ENCODE measurements at regions not wholly inside any gene's neighbourhood (a gene's known extent, or its start where the extent isn't known, plus 50 kb on each side); places are given as distances from the start of the nearest gene placed in this dataset.

DNA sequence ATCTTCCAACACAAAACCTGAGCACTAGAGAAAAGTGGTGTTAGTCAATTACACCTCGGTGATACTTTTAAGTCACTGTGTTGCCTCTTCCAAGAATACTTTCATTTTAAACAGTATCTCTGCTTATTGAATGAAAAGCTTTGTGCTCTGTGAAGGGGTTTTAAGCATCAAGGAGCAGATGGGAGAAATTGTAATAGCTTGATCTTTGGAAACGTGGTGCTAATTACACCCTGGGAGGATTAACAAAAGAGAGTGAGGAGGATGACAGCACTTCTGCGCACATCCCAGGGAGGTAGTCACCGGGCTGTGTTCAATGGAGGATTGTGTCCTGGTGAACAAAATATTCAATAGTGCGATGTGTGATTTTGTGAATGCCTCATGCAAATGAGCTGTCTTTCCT is 477.4 kb upstream of the ADAMTS16 start:
- no peak for TF ChIP-seq POLR2AphosphoS5 (IDR thresholded peaks at IDR 0.05; ENCODE audit: insufficient read depth in 1 of 2, low read depth in 1 of 2)
- TF ChIP-seq, protein P1, sequence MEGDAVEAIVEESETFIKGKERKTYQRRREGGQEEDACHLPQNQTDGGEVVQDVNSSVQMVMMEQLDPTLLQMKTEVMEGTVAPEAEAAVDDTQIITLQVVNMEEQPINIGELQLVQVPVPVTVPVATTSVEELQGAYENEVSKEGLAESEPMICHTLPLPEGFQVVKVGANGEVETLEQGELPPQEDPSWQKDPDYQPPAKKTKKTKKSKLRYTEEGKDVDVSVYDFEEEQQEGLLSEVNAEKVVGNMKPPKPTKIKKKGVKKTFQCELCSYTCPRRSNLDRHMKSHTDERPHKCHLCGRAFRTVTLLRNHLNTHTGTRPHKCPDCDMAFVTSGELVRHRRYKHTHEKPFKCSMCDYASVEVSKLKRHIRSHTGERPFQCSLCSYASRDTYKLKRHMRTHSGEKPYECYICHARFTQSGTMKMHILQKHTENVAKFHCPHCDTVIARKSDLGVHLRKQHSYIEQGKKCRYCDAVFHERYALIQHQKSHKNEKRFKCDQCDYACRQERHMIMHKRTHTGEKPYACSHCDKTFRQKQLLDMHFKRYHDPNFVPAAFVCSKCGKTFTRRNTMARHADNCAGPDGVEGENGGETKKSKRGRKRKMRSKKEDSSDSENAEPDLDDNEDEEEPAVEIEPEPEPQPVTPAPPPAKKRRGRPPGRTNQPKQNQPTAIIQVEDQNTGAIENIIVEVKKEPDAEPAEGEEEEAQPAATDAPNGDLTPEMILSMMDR (IDR thresholded peaks at IDR 0.05) = no peak
